Endothelial cell of umbilical vein (primary cell): ENCODE measurements at regions not wholly inside any gene's neighbourhood (a gene's known extent, or its start where the extent isn't known, plus 50 kb on each side); places are given as distances from the start of the nearest gene placed in this dataset.

ENCODE experiments used
- CTCF ChIP-seq, 2 donors: IDR thresholded peaks; 1 replicate in 1 of 2; 2 replicates in 1 of 2; pipeline ENCODE4 v1.5.1; 2011; ENCODE audit warnings: low read length in 2 of 2, mild to moderate bottlenecking in 2 of 2, moderate library complexity in 2 of 2, control low read depth in 1 of 2, inconsistent platforms in 1 of 2, low read depth in 1 of 2; ENCODE audit not compliant: insufficient read depth in 1 of 2; ENCODE audit errors: extremely low read depth in 1 of 2
- EZH2 ChIP-seq: IDR thresholded peaks from 2 replicates; pipeline ENCODE4 v1.6.1; 2012; ENCODE audit warnings: borderline replicate concordance, low read depth, mild to moderate bottlenecking, moderate library complexity, low read length, inconsistent platforms; ENCODE audit not compliant: severe bottlenecking
- JUN ChIP-seq: IDR thresholded peaks from 2 replicates; pipeline ENCODE4 v1.6.1; 2011; ENCODE audit warnings: borderline replicate concordance, low read depth; ENCODE audit not compliant: insufficient read length, insufficient read depth
- MAX ChIP-seq: IDR thresholded peaks from 2 replicates; pipeline ENCODE4 v1.6.1; 2011; ENCODE audit not compliant: insufficient read depth, insufficient read length
- POLR2A ChIP-seq: IDR thresholded peaks from 2 replicates; pipeline ENCODE4 v1.6.1; 2012; ENCODE audit warnings: low read depth, mild to moderate bottlenecking, control low read depth, low read length
- POLR2AphosphoS5 ChIP-seq: IDR thresholded peaks from 2 replicates; pipeline ENCODE4 v1.6.1; 2012; ENCODE audit warnings: low read depth, mild to moderate bottlenecking, control low read depth, low read length, moderate library complexity; ENCODE audit not compliant: insufficient read depth

GRCh38 chr18:30440351-30440750, 602.2 kb downstream of the DSC3 start:
- TF ChIP-seq CTCF (IDR thresholded peaks at IDR 0.05; ENCODE audit: extremely low read depth in 1 of 2, insufficient read depth in 1 of 2, low read depth in 1 of 2, low read length in 2 of 2): no peak
- TF ChIP-seq POLR2AphosphoS5: no peak
- TF ChIP-seq MAX: no peak
- no peak for TF ChIP-seq POLR2A
- TF ChIP-seq JUN: no peak
- no peak for TF ChIP-seq EZH2
